Astrocyte (in vitro differentiated cells and primary cell): ENCODE measurements at regions not wholly inside any gene's neighbourhood (a gene's known extent, or its start where the extent isn't known, plus 50 kb on each side); places are given as distances from the start of the nearest gene placed in this dataset.

ENCODE experiments used
- DNase-seq: peaks from one replicate; pipeline ENCODE4 v3.0.0-alpha.2; 2010; ENCODE audit warnings: low read depth
- FAIRE-seq: peaks from 2 replicates; lab custom pipeline; 2011; peaks lifted over from hg19 to GRCh38; lab: Jason Lieb, UNC
- H2AFZ ChIP-seq: 2 replicates; pipeline ENCODE4 v1.6.0; 2012; ENCODE audit warnings: low read depth, low read length, inconsistent platforms
- H3K27ac ChIP-seq: 2 replicates; pipeline ENCODE4 v1.5.1; 2011; ENCODE audit warnings: low read depth, low read length, inconsistent platforms
- H3K27me3 ChIP-seq: 2 replicates; pipeline ENCODE4 v1.6.0; 2011; ENCODE audit warnings: low read length, inconsistent platforms; ENCODE audit not compliant: insufficient read depth
- H3K36me3 ChIP-seq: 2 replicates; pipeline ENCODE4 v1.5.1; 2011; ENCODE audit warnings: low read length, inconsistent platforms; ENCODE audit not compliant: insufficient read depth
- H3K4me1 ChIP-seq: 2 replicates; pipeline ENCODE4 v1.5.1; 2011; ENCODE audit warnings: low read length, inconsistent platforms; ENCODE audit not compliant: insufficient read depth
- H3K4me2 ChIP-seq: 2 replicates; pipeline ENCODE4 v1.6.0; 2012; ENCODE audit warnings: low read length, inconsistent platforms
- H3K4me3 ChIP-seq: 2 replicates; pipeline ENCODE4 v1.5.1; 2011; ENCODE audit warnings: low read depth, mild to moderate bottlenecking, low read length, inconsistent platforms; ENCODE audit not compliant: insufficient read depth
- H3K79me2 ChIP-seq: 2 replicates; pipeline ENCODE4 v1.6.0; 2012; ENCODE audit warnings: mild to moderate bottlenecking, low read length, inconsistent platforms; ENCODE audit not compliant: insufficient read depth
- H3K9ac ChIP-seq: 2 replicates; pipeline ENCODE4 v1.6.0; 2012; ENCODE audit warnings: mild to moderate bottlenecking, low read length, inconsistent platforms
- H3K9me3 ChIP-seq: 2 replicates; pipeline ENCODE4 v1.5.1; 2012; ENCODE audit warnings: low read depth, mild to moderate bottlenecking, low read length, inconsistent platforms; ENCODE audit not compliant: insufficient read depth
- H4K20me1 ChIP-seq: 2 replicates; pipeline ENCODE4 v1.6.0; 2012; ENCODE audit warnings: low read length, inconsistent platforms; ENCODE audit not compliant: insufficient read depth
- H3K27ac Mint-ChIP-seq: one replicate; pipeline ENCODE4 v1.8.0; 2021; ENCODE audit warnings: mild to moderate bottlenecking, mixed read lengths; ENCODE audit not compliant: unreplicated experiment
- H3K27me3 Mint-ChIP-seq: one replicate; pipeline ENCODE4 v1.8.0; 2021; ENCODE audit warnings: low read depth, mixed read lengths; ENCODE audit not compliant: unreplicated experiment
- H3K36me3 Mint-ChIP-seq: one replicate; pipeline ENCODE4 v1.8.0; 2021; ENCODE audit warnings: low read depth, mixed read lengths; ENCODE audit not compliant: unreplicated experiment
- H3K4me1 Mint-ChIP-seq: one replicate; pipeline ENCODE4 v1.8.0; 2021; ENCODE audit warnings: low read depth, mixed read lengths; ENCODE audit not compliant: unreplicated experiment
- H3K4me3 Mint-ChIP-seq: one replicate; pipeline ENCODE4 v1.8.0; 2021; ENCODE audit warnings: mild to moderate bottlenecking, moderate library complexity, mixed read lengths; ENCODE audit not compliant: unreplicated experiment
- H3K9me3 Mint-ChIP-seq: one replicate; pipeline ENCODE4 v1.8.0; 2021; ENCODE audit warnings: mild to moderate bottlenecking, mixed read lengths; ENCODE audit not compliant: unreplicated experiment
- EZH2 ChIP-seq: IDR thresholded peaks from 2 replicates; pipeline ENCODE4 v1.6.1; 2012; ENCODE audit warnings: mild to moderate bottlenecking, low read length, inconsistent platforms; ENCODE audit not compliant: insufficient read depth
- TF ChIP-seq, protein P1 (sequence below): IDR thresholded peaks from 2 replicates; pipeline ENCODE4 v1.5.1; 2011; ENCODE audit warnings: low read depth, mild to moderate bottlenecking, inconsistent platforms, low read length, moderate library complexity; ENCODE audit not compliant: insufficient read depth

DNA sequence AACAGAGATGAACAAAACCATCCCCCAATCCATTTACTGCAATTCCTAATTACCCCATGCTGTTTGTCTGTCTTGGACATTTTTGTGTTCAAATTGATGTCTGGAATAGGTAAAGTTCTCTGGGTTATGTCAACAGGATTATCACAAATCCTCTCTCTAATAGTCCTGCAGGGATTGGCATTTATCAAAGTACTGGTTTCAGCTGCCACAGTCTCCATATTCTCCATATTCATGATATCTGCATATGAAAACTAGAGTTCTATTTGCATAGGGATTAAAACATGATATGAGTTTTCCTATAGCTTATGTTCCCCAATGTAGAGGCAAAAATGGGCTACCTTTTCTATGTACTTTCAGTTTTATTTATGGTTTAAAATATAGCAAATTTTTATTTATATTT is 355.8 kb downstream of the ADRA2A start:
- FAIRE-seq = no peak
- Mint-ChIP-seq H3K27me3 (peaks cover 3% of the 10 kb centered on the region), H3K4me1 (no peaks in the 10 kb centered on the region), H3K27ac (no peak overlapping the region), H3K9me3 (no peaks in the 10 kb centered on the region), H3K36me3 (no peaks in the 10 kb centered on the region), H3K4me3 (no peak overlapping the region)
- no peak overlapping the region for H3K27ac ChIP-seq
- no peak overlapping the region for H2AFZ ChIP-seq
- no peaks in the 10 kb centered on the region for H4K20me1 ChIP-seq
- TF ChIP-seq, protein P1, sequence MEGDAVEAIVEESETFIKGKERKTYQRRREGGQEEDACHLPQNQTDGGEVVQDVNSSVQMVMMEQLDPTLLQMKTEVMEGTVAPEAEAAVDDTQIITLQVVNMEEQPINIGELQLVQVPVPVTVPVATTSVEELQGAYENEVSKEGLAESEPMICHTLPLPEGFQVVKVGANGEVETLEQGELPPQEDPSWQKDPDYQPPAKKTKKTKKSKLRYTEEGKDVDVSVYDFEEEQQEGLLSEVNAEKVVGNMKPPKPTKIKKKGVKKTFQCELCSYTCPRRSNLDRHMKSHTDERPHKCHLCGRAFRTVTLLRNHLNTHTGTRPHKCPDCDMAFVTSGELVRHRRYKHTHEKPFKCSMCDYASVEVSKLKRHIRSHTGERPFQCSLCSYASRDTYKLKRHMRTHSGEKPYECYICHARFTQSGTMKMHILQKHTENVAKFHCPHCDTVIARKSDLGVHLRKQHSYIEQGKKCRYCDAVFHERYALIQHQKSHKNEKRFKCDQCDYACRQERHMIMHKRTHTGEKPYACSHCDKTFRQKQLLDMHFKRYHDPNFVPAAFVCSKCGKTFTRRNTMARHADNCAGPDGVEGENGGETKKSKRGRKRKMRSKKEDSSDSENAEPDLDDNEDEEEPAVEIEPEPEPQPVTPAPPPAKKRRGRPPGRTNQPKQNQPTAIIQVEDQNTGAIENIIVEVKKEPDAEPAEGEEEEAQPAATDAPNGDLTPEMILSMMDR = no peak
- no peak for TF ChIP-seq EZH2
- H3K36me3 ChIP-seq = no peaks in the 10 kb centered on the region
- H3K4me3 ChIP-seq = no peak overlapping the region
- H3K4me1 ChIP-seq = no peaks in the 10 kb centered on the region
- no peaks in the 10 kb centered on the region for H3K79me2 ChIP-seq
- H3K9me3 ChIP-seq = no peaks in the 10 kb centered on the region
- DNase-seq = no peak
- H3K27me3 ChIP-seq = no peaks in the 10 kb centered on the region
- H3K9ac ChIP-seq = no peak overlapping the region
- no peak overlapping the region for H3K4me2 ChIP-seq

DNA sequence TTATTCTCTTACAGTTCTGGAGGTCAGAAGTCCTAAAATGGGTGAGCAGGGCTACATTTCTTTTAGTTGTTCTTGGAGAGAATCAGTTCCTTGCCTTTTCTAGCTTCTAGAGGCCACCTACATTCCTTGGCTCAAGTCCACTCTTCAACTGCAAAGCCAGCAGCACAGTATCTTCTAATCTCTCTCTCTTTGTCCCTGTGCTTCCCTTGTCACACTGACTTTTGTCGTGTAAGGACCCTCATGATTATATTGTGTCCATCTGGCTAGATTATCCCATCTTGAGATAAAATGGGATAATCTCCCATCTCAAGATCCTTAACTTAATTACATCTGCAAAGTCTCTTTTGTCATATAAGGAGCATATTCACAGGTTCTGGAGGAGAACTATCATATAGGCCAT is 359.0 kb downstream of the ADRA2A start:
- Histone ChIP-seq H3K4me3 (no peak overlapping the region), H4K20me1 (no peaks in the 10 kb centered on the region), H3K27me3 (no peaks in the 10 kb centered on the region), H3K4me1 (no peaks in the 10 kb centered on the region), H3K4me2 (no peak overlapping the region), H3K9me3 (no peaks in the 10 kb centered on the region), H2AFZ (no peak overlapping the region), H3K9ac (no peak overlapping the region), H3K36me3 (no peaks in the 10 kb centered on the region), H3K27ac (no peak overlapping the region), H3K79me2 (no peaks in the 10 kb centered on the region)
- Mint-ChIP-seq H3K27me3 (peaks cover 3% of the 10 kb centered on the region), H3K27ac (no peak overlapping the region), H3K4me3 (no peak overlapping the region), H3K36me3 (no peaks in the 10 kb centered on the region), H3K9me3 (no peaks in the 10 kb centered on the region), H3K4me1 (no peaks in the 10 kb centered on the region)
- DNase-seq (no peak), FAIRE-seq (no peak)
- no peak for TF ChIP-seq EZH2
- TF ChIP-seq, protein P1 = no peak

DNA sequence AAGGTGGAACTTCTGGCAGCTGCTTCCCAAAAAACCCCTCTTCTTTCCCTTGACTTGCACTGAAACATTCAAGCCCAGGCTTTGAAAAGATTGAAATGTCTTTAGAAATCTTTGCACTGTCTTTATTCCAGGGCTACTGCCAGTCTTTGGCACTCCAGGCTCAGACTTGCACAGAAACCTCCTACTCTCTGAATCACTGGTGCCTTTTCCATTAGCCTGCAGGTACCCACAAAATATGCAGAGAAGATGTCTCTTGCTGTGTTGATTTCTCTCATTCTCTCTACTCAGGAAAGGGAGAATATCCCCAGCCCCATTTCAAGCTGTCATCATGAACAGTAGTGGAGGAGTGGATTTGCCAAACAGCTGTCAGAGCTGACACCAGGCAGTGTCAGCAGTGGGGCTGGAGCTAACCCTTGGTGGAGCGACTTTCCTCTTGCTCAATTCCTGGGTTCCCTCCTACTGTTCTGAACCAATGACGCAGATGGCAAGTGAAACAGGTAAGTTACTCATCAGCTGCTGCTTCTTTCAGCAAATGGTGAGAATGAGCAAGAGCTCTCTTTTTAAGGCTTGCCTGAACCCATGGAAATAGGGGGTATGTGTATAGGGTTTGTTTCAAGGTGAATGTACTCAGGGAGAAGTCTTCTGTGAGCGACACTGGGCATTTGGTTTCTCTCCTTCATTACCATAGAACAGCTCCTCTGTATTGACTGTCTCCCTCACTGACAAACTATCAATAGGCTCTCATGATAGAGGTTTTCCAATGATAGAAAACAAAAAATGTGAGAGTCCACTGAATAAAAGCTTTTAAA is 362.4 kb downstream of the ADRA2A start:
- Mint-ChIP-seq H3K36me3 (no peaks in the 10 kb centered on the region), H3K27ac (no peak overlapping the region), H3K27me3 (peaks cover 3% of the 10 kb centered on the region), H3K4me3 (no peak overlapping the region), H3K4me1 (no peaks in the 10 kb centered on the region), H3K9me3 (no peaks in the 10 kb centered on the region)
- Histone ChIP-seq H3K36me3 (no peaks in the 10 kb centered on the region), H3K4me2 (no peak overlapping the region), H3K27me3 (no peaks in the 10 kb centered on the region), H2AFZ (no peak overlapping the region), H4K20me1 (no peaks in the 10 kb centered on the region), H3K9me3 (peaks cover 3% of the 10 kb centered on the region), H3K9ac (no peak overlapping the region), H3K4me3 (no peak overlapping the region), H3K4me1 (no peaks in the 10 kb centered on the region), H3K79me2 (no peaks in the 10 kb centered on the region), H3K27ac (no peak overlapping the region)
- TF ChIP-seq, protein P1 = no peak
- no peak for TF ChIP-seq EZH2
- DNase-seq (no peak), FAIRE-seq (no peak)
